A673 (cell line): ENCODE measurements at regions not wholly inside any gene's neighbourhood (a gene's known extent, or its start where the extent isn't known, plus 50 kb on each side); places are given as distances from the start of the nearest gene placed in this dataset.

Experiments
- EZH2 ChIP-seq: fragments of 200-600 bp; sonication (generic); IDR thresholded peaks from 2 replicates; pipeline ENCODE4 v1.6.1; 2017; ENCODE audit warnings: borderline replicate concordance, low read depth, mild to moderate bottlenecking, mixed read lengths, antibody characterized with exemption, low read length; ENCODE audit not compliant: poor library complexity, severe bottlenecking
- TF ChIP-seq, protein P1 (sequence below): fragments of 300-800, 200-600 bp; sonication (generic); conservative IDR thresholded peaks from 2 replicates; pipeline ENCODE4 v1.5.1; 2017; ENCODE audit warnings: low read depth, mild to moderate bottlenecking, antibody characterized with exemption, low read length, moderate library complexity, mixed read lengths

DNA sequence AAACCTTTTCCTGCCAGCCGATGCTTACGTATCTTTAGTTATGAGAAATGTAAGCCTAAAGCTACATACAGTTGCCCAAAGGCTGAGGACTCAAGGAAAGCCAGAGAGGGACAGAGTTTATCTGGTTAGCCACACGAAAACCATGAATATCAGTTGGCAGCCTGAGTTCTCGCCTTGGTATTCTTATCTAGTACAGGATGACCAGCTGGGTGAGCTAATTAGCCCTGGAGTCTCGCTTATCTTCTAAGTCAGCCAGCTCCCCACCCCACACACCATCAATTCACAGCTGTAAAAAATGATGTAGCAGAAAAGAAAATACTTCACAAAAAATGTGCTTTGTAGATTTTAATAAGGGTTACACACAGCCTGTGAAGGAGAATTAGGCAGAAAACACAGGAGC is 617.5 kb upstream of the SOX11 start:
- TF ChIP-seq, protein P1, sequence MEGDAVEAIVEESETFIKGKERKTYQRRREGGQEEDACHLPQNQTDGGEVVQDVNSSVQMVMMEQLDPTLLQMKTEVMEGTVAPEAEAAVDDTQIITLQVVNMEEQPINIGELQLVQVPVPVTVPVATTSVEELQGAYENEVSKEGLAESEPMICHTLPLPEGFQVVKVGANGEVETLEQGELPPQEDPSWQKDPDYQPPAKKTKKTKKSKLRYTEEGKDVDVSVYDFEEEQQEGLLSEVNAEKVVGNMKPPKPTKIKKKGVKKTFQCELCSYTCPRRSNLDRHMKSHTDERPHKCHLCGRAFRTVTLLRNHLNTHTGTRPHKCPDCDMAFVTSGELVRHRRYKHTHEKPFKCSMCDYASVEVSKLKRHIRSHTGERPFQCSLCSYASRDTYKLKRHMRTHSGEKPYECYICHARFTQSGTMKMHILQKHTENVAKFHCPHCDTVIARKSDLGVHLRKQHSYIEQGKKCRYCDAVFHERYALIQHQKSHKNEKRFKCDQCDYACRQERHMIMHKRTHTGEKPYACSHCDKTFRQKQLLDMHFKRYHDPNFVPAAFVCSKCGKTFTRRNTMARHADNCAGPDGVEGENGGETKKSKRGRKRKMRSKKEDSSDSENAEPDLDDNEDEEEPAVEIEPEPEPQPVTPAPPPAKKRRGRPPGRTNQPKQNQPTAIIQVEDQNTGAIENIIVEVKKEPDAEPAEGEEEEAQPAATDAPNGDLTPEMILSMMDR: no peak
- no peak for TF ChIP-seq EZH2
